ENCODE measurements at regions not wholly inside any gene's neighbourhood (a gene's known extent, or its start where the extent isn't known, plus 50 kb on each side); places are given as distances from the start of the nearest gene placed in this dataset.
"Not testable (repeated sequence)": the region's sequence is repeated elsewhere in the genome, so short reads cannot be mapped to it uniquely, and the experiment has no call there.

- not testable (repeated sequence) for H3K9me3 Mint-ChIP-seq, H3K27me3 Mint-ChIP-seq, H3K36me3 Mint-ChIP-seq
Measured at GRCh38 chr11:48902153-48902450, 81.6 kb downstream of the TRIM51G start.

GRCh38 chr11:48901381-48902152 lies 82.1 kb downstream of the TRIM51G start:
- not testable (repeated sequence) for H3K9me3 Mint-ChIP-seq, H3K4me3 Mint-ChIP-seq, H3K27me3 Mint-ChIP-seq, H3K4me1 Mint-ChIP-seq, H3K36me3 Mint-ChIP-seq
- H3K27ac Mint-ChIP-seq, result peak overlapping the region in 1 of 3 donors; percentile 81

More at GRCh38 chr11:48902153-48902450, 81.6 kb downstream of the TRIM51G start:
- H3K27ac Mint-ChIP-seq, result peak overlapping the region in 1 of 3 donors; percentile 81
- not testable (repeated sequence) for H3K4me1 Mint-ChIP-seq, H3K4me3 Mint-ChIP-seq

- H3K36me3 Mint-ChIP-seq, H3K4me1 Mint-ChIP-seq, H3K27me3 Mint-ChIP-seq, H3K4me3 Mint-ChIP-seq, H3K9me3 Mint-ChIP-seq, H3K27ac Mint-ChIP-seq: not testable (repeated sequence)
Measured at GRCh38 chr11:48900801-48901181, 82.9 kb downstream of the TRIM51G start.

- Mint-ChIP-seq H3K9me3 (no peaks in the 10 kb centered on the region), H3K27ac (no peak overlapping the region), H3K4me1 (no peaks in the 10 kb centered on the region), H3K36me3 (no peaks in the 10 kb centered on the region), H3K4me3 (no peak overlapping the region), H3K27me3 (no peaks in the 10 kb centered on the region)
Measured at GRCh38 chr11:48900131-48900800, 83.4 kb downstream of the TRIM51G start.

GRCh38 chr11:48880021-48880441 lies 103.7 kb downstream of the TRIM51G start:
- Mint-ChIP-seq H3K4me3 (no peak overlapping the region), H3K4me1 (no peaks in the 10 kb centered on the region), H3K27me3 (no peaks in the 10 kb centered on the region), H3K27ac (no peak overlapping the region), H3K36me3 (no peaks in the 10 kb centered on the region), H3K9me3 (no peaks in the 10 kb centered on the region)

GRCh38 chr11:48879256-48879655 lies 104.4 kb downstream of the TRIM51G start:
- no peak overlapping the region for H3K27ac Mint-ChIP-seq
- no peaks in the 10 kb centered on the region for H3K4me1 Mint-ChIP-seq
- H3K27me3 Mint-ChIP-seq, result no peaks in the 10 kb centered on the region
- no peaks in the 10 kb centered on the region for H3K36me3 Mint-ChIP-seq
- no peak overlapping the region for H3K4me3 Mint-ChIP-seq
- H3K9me3 Mint-ChIP-seq, result no peaks in the 10 kb centered on the region
